PFSK-1 (cell line): ENCODE measurements at regions not wholly inside any gene's neighbourhood (a gene's known extent, or its start where the extent isn't known, plus 50 kb on each side); places are given as distances from the start of the nearest gene placed in this dataset.

Experiments
- FOXP2 ChIP-seq: optimal IDR thresholded peaks from 2 replicates; pipeline ENCODE3; 2011; ENCODE audit warnings: borderline replicate concordance, control low read depth, inconsistent platforms; ENCODE audit not compliant: insufficient read depth; ENCODE audit errors: extremely low read length, extremely low read depth
- POLR2AphosphoS5 ChIP-seq: IDR thresholded peaks from 2 replicates; pipeline ENCODE4 v1.6.1; 2012; ENCODE audit warnings: low read depth, mild to moderate bottlenecking, control low read depth, low read length, moderate library complexity
- SIN3A ChIP-seq: IDR thresholded peaks from 2 replicates; pipeline ENCODE4 v1.6.1; 2012; ENCODE audit warnings: mild to moderate bottlenecking, low read length, moderate library complexity, borderline replicate concordance; ENCODE audit not compliant: insufficient read depth
- TAF1 ChIP-seq: IDR thresholded peaks from 2 replicates; pipeline ENCODE4 v1.6.1; 2012; ENCODE audit warnings: low read length, control low read depth, borderline replicate concordance; ENCODE audit not compliant: insufficient read depth
- TF ChIP-seq, protein P1 (sequence below), 2 experiments: IDR thresholded peaks; 2 replicates each; pipeline versions ENCODE4 v1.6.1 to v1.8.0; 2011 to 2012; ENCODE audit warnings: low read depth in 2 of 2, low read length in 2 of 2, control low read depth in 1 of 2, inconsistent platforms in 1 of 2, mild to moderate bottlenecking in 1 of 2, moderate library complexity in 1 of 2; ENCODE audit not compliant: insufficient read depth in 1 of 2

DNA sequence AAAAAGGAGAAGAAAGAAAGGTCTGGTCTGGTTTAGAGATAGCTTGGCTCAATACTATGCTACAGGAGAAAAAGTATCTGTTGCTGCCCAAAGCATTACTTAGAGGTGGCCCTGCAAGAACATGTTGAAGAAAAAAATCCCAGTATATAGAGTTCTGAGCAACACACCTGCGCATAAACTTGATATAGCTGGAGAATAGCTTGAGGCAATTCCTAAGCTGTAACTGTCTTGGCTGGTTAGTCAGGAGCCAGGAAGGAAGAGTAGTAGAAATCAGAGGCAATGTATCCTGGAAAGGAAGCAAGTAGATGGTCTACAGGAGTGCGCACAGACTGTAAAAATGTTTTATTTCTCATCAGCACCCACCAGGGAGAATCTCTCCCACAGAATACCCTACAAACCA is 209.7 kb downstream of the SLITRK1 start:
- TF ChIP-seq SIN3A = no peak
- TF ChIP-seq FOXP2 = no peak
- TF ChIP-seq POLR2AphosphoS5 = no peak

DNA sequence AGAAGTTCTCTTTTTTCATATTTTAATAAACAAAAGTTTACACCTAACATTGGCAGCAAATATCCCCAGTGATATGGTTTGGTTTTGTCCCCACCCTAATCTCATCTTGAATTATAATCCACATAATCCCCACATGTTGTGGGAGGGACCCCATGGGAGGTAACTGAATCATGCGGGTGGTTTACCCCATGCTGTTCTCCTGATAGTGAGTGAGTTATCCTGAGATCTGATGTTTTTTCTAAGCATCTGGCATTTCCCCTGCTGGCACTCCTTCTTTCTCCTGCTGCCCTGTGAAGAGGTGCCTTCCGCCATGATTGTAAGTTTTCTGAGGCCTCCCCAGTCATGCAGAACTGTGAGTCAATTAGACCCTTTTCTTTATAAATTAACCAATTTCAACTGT is 214.7 kb downstream of the SLITRK1 start:
- TF ChIP-seq FOXP2 (no peak), SIN3A (no peak), TAF1 (no peak), POLR2AphosphoS5 (no peak)
- TF ChIP-seq, protein P1, sequence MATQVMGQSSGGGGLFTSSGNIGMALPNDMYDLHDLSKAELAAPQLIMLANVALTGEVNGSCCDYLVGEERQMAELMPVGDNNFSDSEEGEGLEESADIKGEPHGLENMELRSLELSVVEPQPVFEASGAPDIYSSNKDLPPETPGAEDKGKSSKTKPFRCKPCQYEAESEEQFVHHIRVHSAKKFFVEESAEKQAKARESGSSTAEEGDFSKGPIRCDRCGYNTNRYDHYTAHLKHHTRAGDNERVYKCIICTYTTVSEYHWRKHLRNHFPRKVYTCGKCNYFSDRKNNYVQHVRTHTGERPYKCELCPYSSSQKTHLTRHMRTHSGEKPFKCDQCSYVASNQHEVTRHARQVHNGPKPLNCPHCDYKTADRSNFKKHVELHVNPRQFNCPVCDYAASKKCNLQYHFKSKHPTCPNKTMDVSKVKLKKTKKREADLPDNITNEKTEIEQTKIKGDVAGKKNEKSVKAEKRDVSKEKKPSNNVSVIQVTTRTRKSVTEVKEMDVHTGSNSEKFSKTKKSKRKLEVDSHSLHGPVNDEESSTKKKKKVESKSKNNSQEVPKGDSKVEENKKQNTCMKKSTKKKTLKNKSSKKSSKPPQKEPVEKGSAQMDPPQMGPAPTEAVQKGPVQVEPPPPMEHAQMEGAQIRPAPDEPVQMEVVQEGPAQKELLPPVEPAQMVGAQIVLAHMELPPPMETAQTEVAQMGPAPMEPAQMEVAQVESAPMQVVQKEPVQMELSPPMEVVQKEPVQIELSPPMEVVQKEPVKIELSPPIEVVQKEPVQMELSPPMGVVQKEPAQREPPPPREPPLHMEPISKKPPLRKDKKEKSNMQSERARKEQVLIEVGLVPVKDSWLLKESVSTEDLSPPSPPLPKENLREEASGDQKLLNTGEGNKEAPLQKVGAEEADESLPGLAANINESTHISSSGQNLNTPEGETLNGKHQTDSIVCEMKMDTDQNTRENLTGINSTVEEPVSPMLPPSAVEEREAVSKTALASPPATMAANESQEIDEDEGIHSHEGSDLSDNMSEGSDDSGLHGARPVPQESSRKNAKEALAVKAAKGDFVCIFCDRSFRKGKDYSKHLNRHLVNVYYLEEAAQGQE (IDR thresholded peaks at IDR 0.05; ENCODE audit: insufficient read depth in 1 of 2, low read depth in 2 of 2, low read length in 2 of 2) = no peak

DNA sequence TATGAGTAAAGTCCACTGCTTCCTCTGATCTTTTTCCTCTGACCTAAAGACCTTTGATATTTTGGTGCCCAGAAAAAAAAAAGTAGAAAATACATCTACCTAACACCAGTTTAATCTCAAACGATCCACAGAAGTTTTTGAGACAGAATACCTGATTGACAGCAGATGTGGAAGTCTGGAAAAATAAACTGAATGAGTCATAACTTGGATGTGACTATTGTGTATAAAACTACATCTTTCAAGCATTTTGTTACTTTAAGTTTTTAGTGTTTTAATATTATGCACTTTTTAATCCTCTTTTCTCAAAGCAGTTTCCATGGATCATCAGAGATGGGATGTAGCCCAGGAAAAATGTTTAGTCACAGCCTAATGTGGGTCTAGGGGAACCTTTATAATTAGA is 216.1 kb downstream of the SLITRK1 start:
- TF ChIP-seq SIN3A (no peak), POLR2AphosphoS5 (no peak), FOXP2 (no peak), TAF1 (no peak)
- TF ChIP-seq, protein P1 (IDR thresholded peaks at IDR 0.05; ENCODE audit: insufficient read depth in 1 of 2, low read depth in 2 of 2, low read length in 2 of 2) = no peak

DNA sequence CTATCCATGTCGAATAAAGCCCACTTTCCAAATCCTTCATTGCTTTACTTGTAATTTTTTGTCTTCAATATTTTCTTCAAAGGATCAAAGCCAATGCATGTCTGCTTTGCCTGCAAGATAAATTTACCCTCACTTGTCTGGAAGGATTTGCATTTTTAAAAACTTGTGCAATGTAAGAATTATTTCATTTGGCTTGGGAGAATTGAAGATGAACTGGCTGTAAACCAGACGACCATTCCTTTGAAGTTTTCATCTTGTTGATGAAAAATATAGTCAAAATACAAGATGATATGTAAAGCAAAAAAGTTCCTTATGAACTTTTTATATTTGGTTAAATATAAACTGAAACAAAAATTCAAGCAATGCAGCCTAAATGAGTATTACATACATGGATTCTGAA is 225.0 kb downstream of the SLITRK1 start:
- TF ChIP-seq FOXP2 = no peak
- no peak for TF ChIP-seq POLR2AphosphoS5
- TF ChIP-seq, protein P1 (IDR thresholded peaks at IDR 0.05; ENCODE audit: insufficient read depth in 1 of 2, low read depth in 2 of 2, low read length in 2 of 2) = no peak
- no peak for TF ChIP-seq SIN3A
- no peak for TF ChIP-seq TAF1

DNA sequence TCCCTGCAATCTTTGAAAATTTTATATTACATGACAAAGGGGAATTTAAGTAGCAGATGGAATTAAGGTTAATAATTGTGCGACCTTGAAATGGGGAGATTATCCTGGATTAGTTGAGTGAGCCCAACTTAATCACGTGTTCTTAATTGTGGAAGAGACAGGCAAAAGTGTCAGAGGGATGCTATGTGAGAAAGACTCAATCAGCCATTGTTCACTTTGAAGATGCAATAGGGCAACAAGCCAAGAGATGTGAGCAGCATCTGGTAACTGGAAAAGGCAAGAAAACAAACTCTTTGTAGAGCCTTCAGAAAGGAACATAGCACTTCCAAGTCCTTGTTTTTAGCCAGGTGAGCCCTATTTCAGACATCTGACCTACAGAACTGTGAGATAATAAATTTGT is 247.7 kb downstream of the SLITRK1 start:
- TF ChIP-seq, protein P1 (IDR thresholded peaks at IDR 0.05; ENCODE audit: insufficient read depth in 1 of 2, low read depth in 2 of 2, low read length in 2 of 2) = no peak
- no peak for TF ChIP-seq TAF1
- TF ChIP-seq POLR2AphosphoS5 = no peak
- TF ChIP-seq SIN3A = no peak
- no peak for TF ChIP-seq FOXP2

DNA sequence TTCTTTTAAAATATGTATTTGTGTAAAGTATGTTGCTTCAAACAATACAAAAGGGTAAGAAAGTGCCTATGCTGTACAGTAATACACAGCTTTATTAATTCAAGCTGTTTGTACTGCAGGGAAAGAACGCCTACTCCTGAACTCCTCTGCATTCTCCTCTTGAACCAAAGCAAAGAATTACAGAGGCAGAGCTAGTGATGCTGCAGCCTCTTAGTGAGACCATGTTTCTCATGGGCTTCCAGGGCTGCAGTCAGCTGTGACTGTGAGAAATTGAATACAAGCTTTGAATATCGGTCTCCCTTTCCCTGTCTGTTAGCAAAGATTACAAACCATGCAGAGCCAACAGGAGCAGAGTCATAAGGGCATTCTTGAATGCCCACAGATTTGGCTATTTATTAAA is 248.5 kb downstream of the SLITRK1 start:
- no peak for TF ChIP-seq SIN3A
- no peak for TF ChIP-seq POLR2AphosphoS5
- TF ChIP-seq, protein P1 (IDR thresholded peaks at IDR 0.05; ENCODE audit: insufficient read depth in 1 of 2, low read depth in 2 of 2, low read length in 2 of 2) = no peak
- no peak for TF ChIP-seq FOXP2
- no peak for TF ChIP-seq TAF1
